LNCaP clone FGC (cell line): ENCODE measurements at regions not wholly inside any gene's neighbourhood (a gene's known extent, or its start where the extent isn't known, plus 50 kb on each side); places are given as distances from the start of the nearest gene placed in this dataset.

ENCODE experiments used
- DNase-seq: peaks from one replicate; pipeline ENCODE4 v3.0.0-alpha.2; 2011; ENCODE audit warnings: low read depth
- H3K4me3 ChIP-seq: 2 replicates; pipeline ENCODE4 v1.5.1; 2011; ENCODE audit warnings: mild to moderate bottlenecking, low read depth, low read length, control low read depth
- TF ChIP-seq, protein P1 (sequence below): IDR thresholded peaks from 2 replicates; pipeline ENCODE4 v1.5.1; 2012; ENCODE audit warnings: mild to moderate bottlenecking; ENCODE audit not compliant: control insufficient read depth, insufficient read depth; ENCODE audit errors: extremely low read depth

DNA sequence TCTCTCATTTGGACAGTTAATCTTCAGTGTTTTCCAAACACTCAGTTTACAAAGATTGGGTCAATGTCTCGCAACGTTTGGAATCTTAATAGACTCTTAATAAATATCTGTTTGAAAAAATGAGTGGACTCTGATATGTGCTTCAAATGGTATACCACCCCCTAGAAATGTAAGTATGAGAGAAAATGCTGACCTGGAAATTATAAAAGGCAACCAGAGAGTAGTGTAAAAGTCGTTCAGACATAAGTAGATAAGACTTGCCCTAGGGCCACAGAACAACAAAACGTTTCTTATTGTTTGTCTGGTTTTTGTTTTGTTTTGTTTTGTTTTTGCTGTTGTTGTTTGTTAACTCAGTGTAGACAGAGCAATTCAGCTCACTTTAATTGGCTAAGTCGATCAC lies 97.4 kb upstream of the SPTLC3 start:
- no peak for DNase-seq
- TF ChIP-seq, protein P1, sequence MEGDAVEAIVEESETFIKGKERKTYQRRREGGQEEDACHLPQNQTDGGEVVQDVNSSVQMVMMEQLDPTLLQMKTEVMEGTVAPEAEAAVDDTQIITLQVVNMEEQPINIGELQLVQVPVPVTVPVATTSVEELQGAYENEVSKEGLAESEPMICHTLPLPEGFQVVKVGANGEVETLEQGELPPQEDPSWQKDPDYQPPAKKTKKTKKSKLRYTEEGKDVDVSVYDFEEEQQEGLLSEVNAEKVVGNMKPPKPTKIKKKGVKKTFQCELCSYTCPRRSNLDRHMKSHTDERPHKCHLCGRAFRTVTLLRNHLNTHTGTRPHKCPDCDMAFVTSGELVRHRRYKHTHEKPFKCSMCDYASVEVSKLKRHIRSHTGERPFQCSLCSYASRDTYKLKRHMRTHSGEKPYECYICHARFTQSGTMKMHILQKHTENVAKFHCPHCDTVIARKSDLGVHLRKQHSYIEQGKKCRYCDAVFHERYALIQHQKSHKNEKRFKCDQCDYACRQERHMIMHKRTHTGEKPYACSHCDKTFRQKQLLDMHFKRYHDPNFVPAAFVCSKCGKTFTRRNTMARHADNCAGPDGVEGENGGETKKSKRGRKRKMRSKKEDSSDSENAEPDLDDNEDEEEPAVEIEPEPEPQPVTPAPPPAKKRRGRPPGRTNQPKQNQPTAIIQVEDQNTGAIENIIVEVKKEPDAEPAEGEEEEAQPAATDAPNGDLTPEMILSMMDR = no peak
- H3K4me3 ChIP-seq = no peak overlapping the region

DNA sequence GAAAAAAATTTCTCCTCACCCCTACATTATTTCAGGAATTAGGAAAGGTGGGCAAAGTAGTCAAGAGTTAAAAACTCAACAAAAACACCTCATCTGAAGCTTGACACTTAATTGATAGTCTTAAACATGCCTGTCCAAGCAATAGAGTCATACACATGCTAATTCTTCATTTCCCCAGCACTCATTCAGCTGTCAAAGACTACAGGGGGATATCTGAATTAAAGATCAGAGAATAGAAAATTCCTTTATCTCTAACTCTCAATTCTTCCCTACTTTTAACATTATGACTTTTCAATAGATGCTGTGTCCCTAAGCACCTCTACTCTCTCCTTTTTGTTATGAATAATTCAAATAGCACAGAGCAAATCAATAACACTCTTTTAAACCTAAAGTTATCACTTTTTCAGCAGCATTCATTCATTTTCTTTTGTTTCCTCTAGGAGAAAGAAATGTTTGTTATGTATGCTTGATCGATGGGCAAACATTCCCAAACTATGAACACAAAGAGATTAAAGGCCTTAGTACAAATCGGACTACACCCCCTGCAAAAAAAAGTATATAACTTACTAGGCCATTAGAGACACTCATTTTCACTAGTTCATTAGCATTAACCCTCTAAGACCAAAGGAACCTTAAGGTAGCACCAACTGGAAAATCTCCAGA lies 94.9 kb upstream of the SPTLC3 start:
- no peak overlapping the region for H3K4me3 ChIP-seq
- no peak for DNase-seq
- TF ChIP-seq, protein P1 = no peak

DNA sequence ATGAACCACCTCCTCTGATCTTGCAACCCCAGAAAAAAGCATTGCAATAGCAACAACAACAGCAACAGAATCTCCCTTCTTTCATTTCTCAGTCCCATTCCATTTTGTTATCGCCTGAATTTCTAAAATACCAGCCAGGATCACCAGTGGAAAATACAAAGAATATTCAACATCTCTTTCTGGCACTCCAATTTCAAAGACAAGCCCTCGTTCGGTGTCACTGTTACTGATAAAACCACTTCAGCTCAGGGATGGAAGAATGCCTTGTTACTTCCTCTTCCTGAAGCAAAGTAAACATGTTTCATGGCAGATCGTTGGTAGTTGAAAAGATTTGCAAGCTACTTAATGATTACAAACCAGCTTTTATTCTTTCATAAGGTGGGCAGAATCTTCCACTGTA lies 94.0 kb upstream of the SPTLC3 start:
- DNase-seq = peak; percentile 21
- H3K4me3 ChIP-seq = no peak overlapping the region
- TF ChIP-seq, protein P1 = no peak

DNA sequence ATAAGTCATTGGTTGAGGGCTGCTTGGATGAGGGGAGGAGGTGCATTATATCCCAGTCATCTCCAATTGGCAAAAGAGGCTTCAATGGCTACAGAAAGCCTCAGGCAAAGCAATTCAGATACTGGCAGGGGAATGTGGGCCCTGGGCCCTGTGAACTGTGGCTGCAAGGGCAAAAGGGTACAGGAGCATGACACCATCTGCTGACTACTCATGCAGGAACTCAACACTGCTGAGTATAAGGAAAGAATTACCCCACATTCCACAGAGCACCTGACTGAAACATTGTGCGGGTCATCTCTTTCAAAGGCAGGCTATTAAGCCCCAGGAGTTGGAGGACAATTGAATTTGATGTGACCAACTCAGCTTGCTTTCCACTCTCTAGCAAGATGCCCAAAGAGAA lies 92.1 kb upstream of the SPTLC3 start:
- TF ChIP-seq, protein P1 = no peak
- DNase-seq = no peak
- no peak overlapping the region for H3K4me3 ChIP-seq

DNA sequence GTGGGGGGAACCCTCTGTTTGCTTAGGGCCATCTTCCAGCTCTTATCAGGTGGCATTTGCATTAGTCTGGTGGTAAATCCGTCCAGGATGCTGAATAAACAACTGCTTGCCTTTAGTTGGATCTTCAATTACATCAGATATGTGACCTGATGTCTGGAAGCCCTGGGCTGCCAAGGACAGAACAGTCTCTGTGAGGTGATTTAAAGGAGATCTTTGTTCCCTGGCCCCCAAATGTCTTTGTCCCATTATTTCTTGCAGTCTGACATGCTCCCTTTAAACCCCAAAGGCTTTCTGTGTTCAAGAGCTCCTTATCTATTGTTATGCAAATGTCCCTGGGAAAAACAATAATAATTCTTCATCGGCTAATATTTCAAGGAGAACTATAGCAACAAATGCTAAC lies 84.6 kb upstream of the SPTLC3 start:
- DNase-seq = no peak

DNA sequence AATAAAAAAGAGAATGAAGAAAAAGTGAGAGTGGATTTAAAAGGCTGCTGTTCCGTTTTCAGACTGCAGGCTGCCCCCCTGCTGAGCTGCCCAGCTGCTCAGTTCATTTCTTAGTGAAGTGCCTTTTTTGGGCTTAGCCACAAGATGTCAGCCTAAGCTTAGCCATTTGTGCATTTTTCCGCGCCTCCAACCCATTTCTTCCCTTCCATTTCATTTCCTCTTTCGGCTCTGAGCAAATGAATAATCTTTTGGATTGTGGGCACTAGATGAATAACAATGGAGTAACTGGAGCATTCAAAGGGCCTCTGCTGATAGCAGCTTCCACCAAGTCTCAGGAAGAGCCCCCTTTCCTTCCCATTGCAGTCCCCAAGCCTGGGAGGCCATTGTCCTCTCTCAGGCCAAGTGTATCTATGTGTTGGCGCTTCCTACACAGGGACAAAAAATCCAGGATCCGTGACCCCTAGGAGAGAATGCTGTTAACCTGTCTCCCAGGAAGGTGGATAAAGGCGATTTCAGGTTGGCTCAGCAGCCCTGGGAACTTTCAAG lies 83.5 kb upstream of the SPTLC3 start:
- peak; percentile 58 for DNase-seq
- no peak overlapping the region for H3K4me3 ChIP-seq
- TF ChIP-seq, protein P1 = peak; percentile 97

More for the DNA sequence above, 84.6 kb upstream of the SPTLC3 start:
- H3K4me3 ChIP-seq = no peak overlapping the region
- TF ChIP-seq, protein P1 = no peak
